HCEC 1CT (cell line): ENCODE measurements at regions not wholly inside any gene's neighbourhood (a gene's known extent, or its start where the extent isn't known, plus 50 kb on each side); places are given as distances from the start of the nearest gene placed in this dataset.

Experiments used
- DNase-seq: peaks from one replicate; pipeline ENCODE4 v3.0.0-alpha.2; 2017

GRCh38 chr1:38536089-38536488, 323.5 kb downstream of the RRAGC start:
- no peak for DNase-seq

GRCh38 chr1:38534473-38534823, 325.1 kb downstream of the RRAGC start:
- no peak for DNase-seq

GRCh38 chr1:38533772-38534472, 325.6 kb downstream of the RRAGC start:
- DNase-seq, result no peak

GRCh38 chr1:38530957-38531356, 328.6 kb downstream of the RRAGC start:
- DNase-seq, result no peak

GRCh38 chr1:38529946-38530345, 329.6 kb downstream of the RRAGC start:
- no peak for DNase-seq

- DNase-seq, result no peak
Measured at GRCh38 chr1:38529391-38529790, 330.2 kb downstream of the RRAGC start.

GRCh38 chr1:38528623-38529022, 330.9 kb downstream of the RRAGC start:
- no peak for DNase-seq

GRCh38 chr1:38527373-38527966, 332.1 kb downstream of the RRAGC start:
- peak; percentile 6 for DNase-seq

- no peak for DNase-seq
Measured at GRCh38 chr1:38526046-38526445, 333.5 kb downstream of the RRAGC start.

- DNase-seq, result no peak
Measured at GRCh38 chr1:38525343-38526043, 334.1 kb downstream of the RRAGC start.

GRCh38 chr1:38524025-38524641, 335.4 kb downstream of the RRAGC start:
- no peak for DNase-seq

GRCh38 chr1:38523568-38523939, 336.0 kb downstream of the RRAGC start:
- DNase-seq, result no peak

GRCh38 chr1:38522915-38523567, 336.5 kb downstream of the RRAGC start:
- DNase-seq, result no peak

GRCh38 chr1:38516560-38516959, 343.0 kb downstream of the RRAGC start:
- no peak for DNase-seq

GRCh38 chr1:38512789-38513188, 346.8 kb downstream of the RRAGC start:
- DNase-seq, result no peak

- DNase-seq, result no peak
Measured at GRCh38 chr1:38512024-38512767, 347.4 kb downstream of the RRAGC start.

GRCh38 chr1:38508232-38508631, 351.3 kb downstream of the RRAGC start:
- no peak for DNase-seq

- no peak for DNase-seq
Measured at GRCh38 chr1:38507563-38507962, 352.0 kb downstream of the RRAGC start.

GRCh38 chr1:38505944-38506343, 353.6 kb downstream of the RRAGC start:
- DNase-seq, result no peak

GRCh38 chr1:38502758-38503157, 356.8 kb downstream of the RRAGC start:
- DNase-seq, result no peak

- DNase-seq, result no peak
Measured at GRCh38 chr1:38500891-38501290, 358.7 kb downstream of the RRAGC start.

- DNase-seq, result no peak
Measured at GRCh38 chr1:38500352-38500751, 359.2 kb downstream of the RRAGC start.

- DNase-seq, result no peak
Measured at GRCh38 chr1:38498686-38499085, 360.9 kb downstream of the RRAGC start.
